ENCODE measurements at regions not wholly inside any gene's neighbourhood (a gene's known extent, or its start where the extent isn't known, plus 50 kb on each side); places are given as distances from the start of the nearest gene placed in this dataset.

DNA sequence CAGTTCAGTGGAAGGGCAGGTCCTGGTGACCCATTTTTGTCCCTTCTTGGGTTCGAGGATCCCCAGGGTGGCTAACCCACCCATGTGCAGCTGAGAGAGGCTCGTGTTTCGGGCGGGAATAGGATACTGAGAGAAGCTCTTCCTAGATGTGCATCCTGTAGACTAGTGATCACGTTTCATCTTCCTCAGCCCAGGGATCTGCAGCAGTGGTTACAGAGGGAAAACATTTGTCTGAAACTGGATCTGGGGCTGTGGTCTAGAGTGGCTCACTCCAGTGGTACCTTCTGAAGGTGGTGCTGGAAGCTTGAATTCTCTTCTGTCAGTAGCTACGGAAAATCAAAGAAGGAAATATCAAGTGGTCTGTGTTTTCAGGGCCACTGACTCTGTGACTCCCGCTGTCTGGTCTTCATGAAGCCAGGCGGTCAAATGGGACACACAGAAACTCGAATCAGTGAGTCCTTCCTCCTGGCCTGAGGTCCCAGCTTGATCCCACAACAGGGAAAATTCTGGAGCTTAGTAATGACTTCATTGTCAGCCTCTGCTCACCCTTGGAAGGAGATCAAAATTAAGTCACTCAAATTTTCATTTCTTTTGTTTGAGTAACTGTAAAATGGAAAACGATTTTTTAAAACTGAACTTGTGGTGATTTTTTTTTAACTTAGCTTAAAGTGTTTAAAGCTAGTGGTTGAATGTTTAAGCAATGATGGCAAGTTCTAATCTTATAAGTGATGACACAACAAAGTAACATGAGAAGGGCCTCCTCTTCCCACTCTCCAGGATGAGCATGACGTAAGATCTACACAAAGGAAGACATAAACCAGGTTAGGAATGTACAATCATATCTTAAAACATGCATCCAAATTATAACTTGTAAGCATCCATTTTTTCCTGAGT lies 469.3 kb upstream of the KLF6 start:
- no peak for TF ChIP-seq EZH2 (IDR thresholded peaks at IDR 0.05; ENCODE audit: low read depth)
- TF ChIP-seq, protein P1, sequence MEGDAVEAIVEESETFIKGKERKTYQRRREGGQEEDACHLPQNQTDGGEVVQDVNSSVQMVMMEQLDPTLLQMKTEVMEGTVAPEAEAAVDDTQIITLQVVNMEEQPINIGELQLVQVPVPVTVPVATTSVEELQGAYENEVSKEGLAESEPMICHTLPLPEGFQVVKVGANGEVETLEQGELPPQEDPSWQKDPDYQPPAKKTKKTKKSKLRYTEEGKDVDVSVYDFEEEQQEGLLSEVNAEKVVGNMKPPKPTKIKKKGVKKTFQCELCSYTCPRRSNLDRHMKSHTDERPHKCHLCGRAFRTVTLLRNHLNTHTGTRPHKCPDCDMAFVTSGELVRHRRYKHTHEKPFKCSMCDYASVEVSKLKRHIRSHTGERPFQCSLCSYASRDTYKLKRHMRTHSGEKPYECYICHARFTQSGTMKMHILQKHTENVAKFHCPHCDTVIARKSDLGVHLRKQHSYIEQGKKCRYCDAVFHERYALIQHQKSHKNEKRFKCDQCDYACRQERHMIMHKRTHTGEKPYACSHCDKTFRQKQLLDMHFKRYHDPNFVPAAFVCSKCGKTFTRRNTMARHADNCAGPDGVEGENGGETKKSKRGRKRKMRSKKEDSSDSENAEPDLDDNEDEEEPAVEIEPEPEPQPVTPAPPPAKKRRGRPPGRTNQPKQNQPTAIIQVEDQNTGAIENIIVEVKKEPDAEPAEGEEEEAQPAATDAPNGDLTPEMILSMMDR (conservative IDR thresholded peaks at IDR 0.05) = no peak
